ENCODE measurements at regions not wholly inside any gene's neighbourhood (a gene's known extent, or its start where the extent isn't known, plus 50 kb on each side); places are given as distances from the start of the nearest gene placed in this dataset.

GRCh38 chr14:31965071-31965734, 111.9 kb upstream of the ARHGAP5 start:
- peak; percentile 12 for DNase-seq (ENCODE audit: low read depth)

GRCh38 chr14:31965735-31966598, 111.1 kb upstream of the ARHGAP5 start:
- peak; percentile 23 for DNase-seq (ENCODE audit: low read depth)

GRCh38 chr14:31966896-31967668, 110.0 kb upstream of the ARHGAP5 start:
- no peak for DNase-seq (ENCODE audit: low read depth)

- no peak for DNase-seq (ENCODE audit: low read depth)
These were observed 109.5 kb upstream of the ARHGAP5 start for GRCh38 chr14:31967669-31967975.

GRCh38 chr14:31968107-31968810, 108.8 kb upstream of the ARHGAP5 start:
- peak; percentile 32 for DNase-seq (ENCODE audit: low read depth)

- DNase-seq (ENCODE audit: low read depth), result no peak
These were observed 108.0 kb upstream of the ARHGAP5 start for GRCh38 chr14:31968956-31969698.

- DNase-seq (ENCODE audit: low read depth), result no peak
These were observed 107.3 kb upstream of the ARHGAP5 start for GRCh38 chr14:31969699-31970240.

- DNase-seq (ENCODE audit: low read depth), result no peak
These were observed 106.4 kb upstream of the ARHGAP5 start for GRCh38 chr14:31970744-31971143.

GRCh38 chr14:31971612-31972011, 105.5 kb upstream of the ARHGAP5 start:
- no peak for DNase-seq (ENCODE audit: low read depth)

- no peak for DNase-seq (ENCODE audit: low read depth)
These were observed 100.0 kb upstream of the ARHGAP5 start for GRCh38 chr14:31977001-31977556.

GRCh38 chr14:31978423-31978822, 98.7 kb upstream of the ARHGAP5 start:
- no peak for DNase-seq (ENCODE audit: low read depth)

GRCh38 chr14:31982642-31983041, 94.5 kb upstream of the ARHGAP5 start:
- DNase-seq (ENCODE audit: low read depth), result no peak

- no peak for DNase-seq (ENCODE audit: low read depth)
These were observed 90.7 kb upstream of the ARHGAP5 start for GRCh38 chr14:31986405-31986804.

- DNase-seq (ENCODE audit: low read depth), result no peak
These were observed 89.4 kb upstream of the ARHGAP5 start for GRCh38 chr14:31987721-31988120.

- DNase-seq (ENCODE audit: low read depth), result no peak
These were observed 88.9 kb upstream of the ARHGAP5 start for GRCh38 chr14:31988244-31988643.

GRCh38 chr14:31990183-31990857, 86.8 kb upstream of the ARHGAP5 start:
- no peak for DNase-seq (ENCODE audit: low read depth)

- peak; percentile 54 for DNase-seq (ENCODE audit: low read depth)
These were observed 86.1 kb upstream of the ARHGAP5 start for GRCh38 chr14:31990926-31991572.

GRCh38 chr14:31992011-31992447, 85.1 kb upstream of the ARHGAP5 start:
- peak; percentile 81 for DNase-seq (ENCODE audit: low read depth)

- DNase-seq (ENCODE audit: low read depth), result no peak
These were observed 83.6 kb upstream of the ARHGAP5 start for GRCh38 chr14:31993521-31993951.

Measured in HT1080 (cell line).